ENCODE measurements at regions not wholly inside any gene's neighbourhood (a gene's known extent, or its start where the extent isn't known, plus 50 kb on each side); places are given as distances from the start of the nearest gene placed in this dataset.

GRCh38 chr2:41707790-41708451, 339.9 kb upstream of the PKDCC start:
- Histone ChIP-seq H2AFZ (ENCODE audit: low read depth) (no peak overlapping the region), H3K4me3 (IDR thresholded peaks at IDR 0.05; ENCODE audit: insufficient read depth, low read depth, low read length) (no peak overlapping the region), H3K27ac (no peak overlapping the region), H3K9ac (no peak overlapping the region), H3K79me2 (ENCODE audit: insufficient read depth, low read depth) (no peaks in the 10 kb centered on the region), H4K20me1 (ENCODE audit: insufficient read depth) (no peaks in the 10 kb centered on the region), H3K4me2 (no peak overlapping the region), H3K36me3 (ENCODE audit: insufficient read depth) (no peaks in the 10 kb centered on the region), H3K4me1 (ENCODE audit: low read depth, poor library complexity, severe bottlenecking) (no peaks in the 10 kb centered on the region), H3K27me3 (ENCODE audit: insufficient read depth, low read depth) (no peaks in the 10 kb centered on the region)
- TF ChIP-seq CTCF (conservative IDR thresholded peaks at IDR 0.05; ENCODE audit: low read depth, low read length), result no peak

- H3K27me3 ChIP-seq (ENCODE audit: insufficient read depth, low read depth), result no peaks in the 10 kb centered on the region
- no peak overlapping the region for H3K4me3 ChIP-seq (IDR thresholded peaks at IDR 0.05; ENCODE audit: insufficient read depth, low read depth, low read length)
- no peaks in the 10 kb centered on the region for H3K36me3 ChIP-seq (ENCODE audit: insufficient read depth)
- H3K79me2 ChIP-seq (ENCODE audit: insufficient read depth, low read depth), result no peaks in the 10 kb centered on the region
- no peak overlapping the region for H3K4me2 ChIP-seq
- H2AFZ ChIP-seq (ENCODE audit: low read depth), result no peak overlapping the region
- TF ChIP-seq CTCF (conservative IDR thresholded peaks at IDR 0.05; ENCODE audit: low read depth, low read length), result no peak
- peaks cover 5% of the 10 kb centered on the region for H3K4me1 ChIP-seq (ENCODE audit: low read depth, poor library complexity, severe bottlenecking)
- no peak overlapping the region for H3K9ac ChIP-seq
- H3K27ac ChIP-seq, result no peak overlapping the region
- no peaks in the 10 kb centered on the region for H4K20me1 ChIP-seq (ENCODE audit: insufficient read depth)
These were observed 337.9 kb upstream of the PKDCC start for GRCh38 chr2:41709702-41710599.

GRCh38 chr2:41710944-41711343, 336.9 kb upstream of the PKDCC start:
- no peak overlapping the region for H2AFZ ChIP-seq (ENCODE audit: low read depth)
- H3K4me1 ChIP-seq (ENCODE audit: low read depth, poor library complexity, severe bottlenecking), result peaks cover 12% of the 10 kb centered on the region
- H3K9ac ChIP-seq, result no peak overlapping the region
- no peak overlapping the region for H3K4me2 ChIP-seq
- no peak overlapping the region for H3K27ac ChIP-seq
- H3K36me3 ChIP-seq (ENCODE audit: insufficient read depth), result no peaks in the 10 kb centered on the region
- no peaks in the 10 kb centered on the region for H4K20me1 ChIP-seq (ENCODE audit: insufficient read depth)
- TF ChIP-seq CTCF (conservative IDR thresholded peaks at IDR 0.05; ENCODE audit: low read depth, low read length), result no peak
- no peak overlapping the region for H3K4me3 ChIP-seq (IDR thresholded peaks at IDR 0.05; ENCODE audit: insufficient read depth, low read depth, low read length)
- H3K79me2 ChIP-seq (ENCODE audit: insufficient read depth, low read depth), result no peaks in the 10 kb centered on the region
- no peaks in the 10 kb centered on the region for H3K27me3 ChIP-seq (ENCODE audit: insufficient read depth, low read depth)

GRCh38 chr2:41711736-41712135, 336.1 kb upstream of the PKDCC start:
- Histone ChIP-seq H3K4me2 (no peak overlapping the region), H3K9ac (no peak overlapping the region), H3K4me1 (ENCODE audit: low read depth, poor library complexity, severe bottlenecking) (peaks cover 20% of the 10 kb centered on the region), H3K79me2 (ENCODE audit: insufficient read depth, low read depth) (no peaks in the 10 kb centered on the region), H2AFZ (ENCODE audit: low read depth) (no peak overlapping the region), H3K27ac (no peak overlapping the region), H3K27me3 (ENCODE audit: insufficient read depth, low read depth) (no peaks in the 10 kb centered on the region), H3K36me3 (ENCODE audit: insufficient read depth) (no peaks in the 10 kb centered on the region), H3K4me3 (IDR thresholded peaks at IDR 0.05; ENCODE audit: insufficient read depth, low read depth, low read length) (no peak overlapping the region), H4K20me1 (ENCODE audit: insufficient read depth) (no peaks in the 10 kb centered on the region)
- TF ChIP-seq CTCF (conservative IDR thresholded peaks at IDR 0.05; ENCODE audit: low read depth, low read length), result no peak
